B cell (primary cell): ENCODE measurements at regions not wholly inside any gene's neighbourhood (a gene's known extent, or its start where the extent isn't known, plus 50 kb on each side); places are given as distances from the start of the nearest gene placed in this dataset.
"Not testable (repeated sequence)": the region's sequence is repeated elsewhere in the genome, so short reads cannot be mapped to it uniquely, and the experiment has no call there.

Experiments used
- ATAC-seq: fragments of 200-7000 bp; cut with Tn5 transposase; one replicate; pipeline ENCODE4 v1.10.0; 2021; ENCODE audit warnings: low read depth, mild to moderate bottlenecking, moderate number of reproducible peaks, moderate library complexity
- CTCF ChIA-PET: fragments of 350-600 bp; sonication (Branson Sonifier 250); formaldehyde crosslinking; loops from one replicate; lab custom pipeline; 2021; ENCODE audit warnings: antibody characterized with exemption, inconsistent platforms; lab: Charles Lee
- POLR2A ChIA-PET: fragments of 350-600 bp; sonication (Branson Sonifier 250); formaldehyde crosslinking; loops from one replicate; lab custom pipeline; 2021; ENCODE audit warnings: antibody characterized with exemption; lab: Charles Lee
- DNase-seq: peaks from one replicate; pipeline ENCODE4 v3.0.0; 2013
- H2AFZ ChIP-seq: 2 replicates; pipeline ENCODE4 v1.6.1; 2012; ENCODE audit warnings: mild to moderate bottlenecking, low read depth, low read length; ENCODE audit not compliant: insufficient read depth, poor library complexity, severe bottlenecking
- H3K27ac ChIP-seq, 2 donors: 1 replicate in 1 of 2; 2 replicates in 1 of 2; pipeline ENCODE4 v1.5.1; 2012 to 2013; ENCODE audit warnings: low read length in 2 of 2, mild to moderate bottlenecking in 2 of 2, moderate library complexity in 1 of 2
- H3K27me3 ChIP-seq, 4 experiments: fragments of 200-600 bp in 1 of 4; sonication (generic) in 1 of 4; replicated peaks in 1 of 4; 1 replicate in 2 of 4; 2 replicates in 2 of 4; pipeline versions ENCODE4 v1.6.1 to v1.7.0; 2013 to 2016; ENCODE audit warnings: low read length in 3 of 4, mild to moderate bottlenecking in 2 of 4, mixed read lengths in 1 of 4, moderate library complexity in 1 of 4; ENCODE audit not compliant: insufficient read depth in 4 of 4, control insufficient read depth in 3 of 4; ENCODE audit errors: control extremely low read depth in 1 of 4
- H3K36me3 ChIP-seq, 2 experiments: replicated peaks in 1 of 2; 1 replicate in 1 of 2; 2 replicates in 1 of 2; pipeline versions ENCODE4 v1.6.1 to v1.7.1; 2013; ENCODE audit warnings: low read length in 1 of 2; ENCODE audit not compliant: insufficient read depth in 2 of 2, control insufficient read depth in 1 of 2; ENCODE audit errors: control extremely low read depth in 1 of 2, extremely low read depth in 1 of 2
- H3K4me1 ChIP-seq, 2 donors: fragments of 200-600 bp in 1 of 2; sonication (generic) in 1 of 2; 1 replicate in 1 of 2; 2 replicates in 1 of 2; pipeline versions ENCODE4 v1.5.1 to v1.6.1; 2013 to 2017; ENCODE audit warnings: low read length in 2 of 2; ENCODE audit not compliant: control insufficient read depth in 2 of 2, insufficient read depth in 2 of 2
- H3K4me2 ChIP-seq: replicated peaks from 2 replicates; pipeline ENCODE3; 2012; ENCODE audit warnings: mild to moderate bottlenecking, low read depth, low read length; ENCODE audit not compliant: poor library complexity, severe bottlenecking
- H3K4me3 ChIP-seq, 5 experiments: fragments of 200-600 bp in 1 of 5; sonication (generic) in 1 of 5; 1 replicate in 3 of 5; 2 replicates in 2 of 5; pipeline versions ENCODE4 v1.5.1 to v1.7.0; 2011 to 2016; ENCODE audit warnings: low read length in 4 of 5, mild to moderate bottlenecking in 4 of 5, low read depth in 2 of 5, control low read depth in 1 of 5, moderate library complexity in 1 of 5; ENCODE audit not compliant: insufficient read depth in 1 of 5; ENCODE audit errors: control extremely low read depth in 1 of 5, extremely low read depth in 1 of 5
- H3K79me2 ChIP-seq: fragments of 200-600 bp; sonication (generic); one replicate; pipeline ENCODE4 v1.6.0; 2016; ENCODE audit warnings: low read length; ENCODE audit not compliant: control insufficient read depth, insufficient read depth
- H3K9ac ChIP-seq: fragments of 200-600 bp; sonication (generic); 2 replicates; pipeline ENCODE4 v1.6.1; 2017; ENCODE audit warnings: mild to moderate bottlenecking, low read length, moderate library complexity
- H3K9me3 ChIP-seq, 3 donors: one replicate each; pipeline versions ENCODE4 v1.6.1 to v1.7.1; 2013; ENCODE audit warnings: low read length in 2 of 3; ENCODE audit not compliant: control insufficient read depth in 2 of 3, insufficient read depth in 1 of 3; ENCODE audit errors: control extremely low read depth in 1 of 3
- H4K20me1 ChIP-seq: 2 replicates; pipeline ENCODE4 v1.6.0; 2012; ENCODE audit warnings: mild to moderate bottlenecking, low read length; ENCODE audit not compliant: insufficient read depth, control insufficient read depth, poor library complexity, severe bottlenecking
- H3K27ac Mint-ChIP-seq: one replicate; pipeline ENCODE4 v1.8.0; 2021; ENCODE audit warnings: mixed read lengths
- H3K27me3 Mint-ChIP-seq: one replicate; pipeline ENCODE4 v1.8.0; 2021; ENCODE audit warnings: mixed read lengths
- H3K4me1 Mint-ChIP-seq: one replicate; pipeline ENCODE4 v1.8.0; 2021; ENCODE audit warnings: mixed read lengths
- H3K4me3 Mint-ChIP-seq: one replicate; pipeline ENCODE4 v1.8.0; 2021; ENCODE audit warnings: mixed read lengths
- H3K9me3 Mint-ChIP-seq: one replicate; pipeline ENCODE4 v1.8.0; 2022; ENCODE audit warnings: mixed read lengths; ENCODE audit not compliant: insufficient read depth
- EZH2 ChIP-seq: IDR thresholded peaks from 2 replicates; pipeline ENCODE4 v1.6.1; 2012; ENCODE audit warnings: borderline replicate concordance, low read depth, mild to moderate bottlenecking, moderate library complexity, low read length; ENCODE audit not compliant: insufficient read depth, poor library complexity, severe bottlenecking
- WGBS: methylation state at CpG from one replicate; pipeline ENCODE4 v1.1.5; 2013; ENCODE audit warnings: missing lambda C conversion rate; ENCODE audit not compliant: insufficient coverage; 5-methylcytosine and 5-hydroxymethylcytosine counted together
- intact Hi-C: fragments of 100-400 bp; cut with micrococcal nuclease; formaldehyde crosslinking; loops from one replicate; pipeline ENCODE4 v1.10.0; 2022

- H3K36me3 ChIP-seq, H4K20me1 ChIP-seq, DNase-seq, intact Hi-C loops, H3K9ac ChIP-seq, CTCF ChIA-PET, H3K4me1 ChIP-seq, H3K27me3 Mint-ChIP-seq, H3K27ac ChIP-seq, POLR2A ChIA-PET, H3K9me3 ChIP-seq, H3K27me3 ChIP-seq, H3K4me3 Mint-ChIP-seq, H3K4me3 ChIP-seq, ATAC-seq, H3K4me2 ChIP-seq, H3K4me1 Mint-ChIP-seq, H3K27ac Mint-ChIP-seq, H2AFZ ChIP-seq, H3K9me3 Mint-ChIP-seq, H3K79me2 ChIP-seq: not testable (repeated sequence)
- 92% methylated on average over 2 of the region's 4 CpGs for WGBS
Measured at GRCh38 chr1:79488572-79489121, 482.1 kb upstream of the ADGRL4 start.

- no peak overlapping the region for H3K27ac ChIP-seq
- Mint-ChIP-seq H3K27me3 (no peaks in the 10 kb centered on the region), H3K4me3 (no peak overlapping the region), H3K4me1 (no peaks in the 10 kb centered on the region), H3K9me3 (peaks cover 3% of the 10 kb centered on the region), H3K27ac (no peak overlapping the region)
- ChIA-PET POLR2A (no interaction called here), CTCF (no interaction called here)
- H3K36me3 ChIP-seq = no peaks in the 10 kb centered on the region
- WGBS = 88% methylated on average over 3 of the region's 9 CpGs
- no peak for TF ChIP-seq EZH2
- no peak overlapping the region for H3K4me3 ChIP-seq
- H4K20me1 ChIP-seq = no peaks in the 10 kb centered on the region
- ATAC-seq (no peak), DNase-seq (no peak)
- no peak overlapping the region for H2AFZ ChIP-seq
- no peaks in the 10 kb centered on the region for H3K27me3 ChIP-seq
- no peak overlapping the region for H3K9ac ChIP-seq
- H3K4me2 ChIP-seq = no peak overlapping the region
- H3K9me3 ChIP-seq = peaks cover 0 to 6% (median 0%) of the 10 kb centered on the region in 3 donors
- no peaks in the 10 kb centered on the region for H3K79me2 ChIP-seq
- intact Hi-C loops = no loop called here
- no peaks in the 10 kb centered on the region for H3K4me1 ChIP-seq
Measured at GRCh38 chr1:79478728-79479373, 472.3 kb upstream of the ADGRL4 start.
